ENCODE measurements at regions not wholly inside any gene's neighbourhood (a gene's known extent, or its start where the extent isn't known, plus 50 kb on each side); places are given as distances from the start of the nearest gene placed in this dataset.

GRCh38 chr14:98826618-98827017 lies 445.4 kb downstream of the BCL11B start:
- no peak overlapping the region for H3K9ac ChIP-seq (replicated peaks; ENCODE audit: extremely low read depth, insufficient read depth, low read length)
- TF ChIP-seq MAX (IDR thresholded peaks at IDR 0.05; ENCODE audit: insufficient read depth, insufficient read length) (no peak), POLR2A (IDR thresholded peaks at IDR 0.05; ENCODE audit: low read depth, low read length) (no peak), GATA2 (IDR thresholded peaks at IDR 0.05; ENCODE audit: insufficient read depth, insufficient read length, low read depth, low read length) (no peak), MYC (IDR thresholded peaks at IDR 0.05; ENCODE audit: low read depth, low read length) (no peak), POLR2AphosphoS5 (IDR thresholded peaks at IDR 0.05; ENCODE audit: insufficient read depth, low read depth, low read length) (no peak), FOS (IDR thresholded peaks at IDR 0.05; ENCODE audit: borderline replicate concordance, insufficient read depth, low read length) (no peak), CTCF (IDR thresholded peaks at IDR 0.05; ENCODE audit: extremely low read depth in 1 of 2, insufficient read depth in 1 of 2, low read depth in 1 of 2, low read length in 2 of 2) (no peak), EZH2 (IDR thresholded peaks at IDR 0.05; ENCODE audit: borderline replicate concordance, low read depth, low read length, severe bottlenecking) (no peak), JUN (IDR thresholded peaks at IDR 0.05; ENCODE audit: borderline replicate concordance, insufficient read depth, insufficient read length, low read depth) (no peak)
- H3K27me3 ChIP-seq (ENCODE audit: control insufficient read depth in 2 of 2, insufficient read depth in 2 of 2, low read length in 2 of 2): no peaks in the 10 kb centered on the region
- no TSS peak for BruUV-seq (replicated peaks)
- H3K9me3 ChIP-seq (replicated peaks; ENCODE audit: control insufficient read depth, insufficient read depth, low read length): peaks cover 3% of the 10 kb centered on the region
- POLR2A ChIA-PET: no interaction called here
- no peak overlapping the region for H2AFZ ChIP-seq (ENCODE audit: low read depth, low read length)
- no peaks in the 10 kb centered on the region for H3K79me2 ChIP-seq (ENCODE audit: control insufficient read depth, insufficient read depth, low read length)
- H3K27ac ChIP-seq (ENCODE audit: insufficient read depth, low read depth, low read length): no peak overlapping the region
- CTCF ChIA-PET: no interaction called here
- DNase-seq (ENCODE audit: low read depth, low spot score): no peak
- H3K4me2 ChIP-seq (ENCODE audit: insufficient read depth, low read length): no peak overlapping the region
- FAIRE-seq: no peak
- dilution Hi-C loops (cut with MboI; ENCODE audit: extremely low pct_ligation_motif_present, low sequenced_read_pairs): no loop called here
- no peaks in the 10 kb centered on the region for H3K4me1 ChIP-seq (ENCODE audit: control insufficient read depth, extremely low read depth, insufficient read depth, low read length)
- no peaks in the 10 kb centered on the region for H3K36me3 ChIP-seq (ENCODE audit: control insufficient read depth in 2 of 2, extremely low read depth in 1 of 2, insufficient read depth in 2 of 2, low read length in 2 of 2)
- no peak overlapping the region for H3K4me3 ChIP-seq (replicated peaks in 1 of 3; ENCODE audit: insufficient read depth in 1 of 3, low read depth in 1 of 3, low read length in 3 of 3)
- no peaks in the 10 kb centered on the region for H4K20me1 ChIP-seq (replicated peaks; ENCODE audit: control insufficient read depth, extremely low read depth, insufficient read depth, low read length)
- no peaks in the 10 kb centered on the region for H3K9me1 ChIP-seq (replicated peaks; ENCODE audit: control insufficient read depth, extremely low read depth, insufficient read depth, low read length)
- intact Hi-C loops (cut with micrococcal nuclease): no loop called here
